ENCODE measurements at regions not wholly inside any gene's neighbourhood (a gene's known extent, or its start where the extent isn't known, plus 50 kb on each side); places are given as distances from the start of the nearest gene placed in this dataset.
"Not testable (repeated sequence)": the region's sequence is repeated elsewhere in the genome, so short reads cannot be mapped to it uniquely, and the experiment has no call there.

DNA sequence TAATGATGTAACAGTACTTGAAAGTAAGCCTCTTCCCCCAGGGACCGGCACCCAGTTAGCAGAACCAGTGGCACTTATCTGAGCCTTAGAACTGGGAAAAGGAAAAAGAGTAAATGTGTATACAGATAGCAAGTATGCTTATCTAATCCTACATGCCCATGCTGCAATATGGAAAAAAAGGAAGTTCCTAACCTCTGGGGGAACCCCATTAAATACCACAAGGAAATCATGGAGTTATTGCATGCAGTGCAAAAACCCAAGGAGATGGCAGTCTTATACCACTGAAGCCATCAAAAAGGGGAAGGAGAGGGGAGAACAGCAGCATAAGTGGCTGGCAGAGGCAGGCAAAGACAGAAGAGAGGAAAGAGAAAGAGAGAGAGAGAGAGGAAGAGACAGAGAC is 456.8 kb downstream of the PTPRC start:
- not testable (repeated sequence) for DNase-seq (ENCODE audit: low read depth in 2 of 3, low spot score in 2 of 3)

DNA sequence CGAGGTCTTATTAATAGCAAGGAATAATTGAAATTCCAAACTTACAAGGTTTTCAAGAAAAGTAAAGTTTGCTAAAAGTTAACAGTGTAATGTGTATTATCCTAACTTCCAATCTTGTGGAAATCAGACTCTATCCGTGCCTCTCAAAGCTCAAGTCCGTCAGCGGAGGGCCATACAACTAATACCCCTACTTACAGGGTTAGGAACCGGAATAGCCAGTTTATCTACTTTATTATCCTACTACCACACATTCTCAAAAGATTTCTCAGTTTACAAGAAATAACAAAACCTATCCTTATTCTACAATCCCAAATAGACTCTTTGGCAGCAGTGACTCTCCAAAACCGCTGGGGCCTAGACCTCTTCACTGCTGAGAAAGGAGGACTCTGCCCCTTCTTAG is 457.8 kb downstream of the PTPRC start:
- DNase-seq (ENCODE audit: low read depth in 2 of 3, low spot score in 2 of 3), result no peak

DNA sequence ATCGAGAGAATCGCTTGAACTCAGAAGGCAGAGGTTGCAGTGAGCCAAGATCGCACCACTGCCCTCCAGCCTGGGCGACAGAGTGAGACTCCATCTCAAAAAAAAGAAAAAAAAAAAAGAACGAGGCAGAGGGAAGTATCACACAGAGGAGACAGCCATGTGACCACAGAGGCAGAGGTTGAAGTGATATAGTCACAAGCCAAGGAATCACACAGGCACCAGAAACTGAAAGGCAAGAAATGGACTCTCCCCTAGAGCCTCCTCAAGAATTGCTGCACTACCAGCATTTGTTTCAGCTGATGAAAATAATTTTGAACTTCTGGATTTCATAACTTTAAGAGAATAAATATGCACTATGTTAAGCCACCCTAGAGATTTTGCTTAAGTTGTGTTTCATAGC is 459.6 kb downstream of the PTPRC start:
- no peak for DNase-seq (ENCODE audit: low read depth in 2 of 3, low spot score in 2 of 3)

DNA sequence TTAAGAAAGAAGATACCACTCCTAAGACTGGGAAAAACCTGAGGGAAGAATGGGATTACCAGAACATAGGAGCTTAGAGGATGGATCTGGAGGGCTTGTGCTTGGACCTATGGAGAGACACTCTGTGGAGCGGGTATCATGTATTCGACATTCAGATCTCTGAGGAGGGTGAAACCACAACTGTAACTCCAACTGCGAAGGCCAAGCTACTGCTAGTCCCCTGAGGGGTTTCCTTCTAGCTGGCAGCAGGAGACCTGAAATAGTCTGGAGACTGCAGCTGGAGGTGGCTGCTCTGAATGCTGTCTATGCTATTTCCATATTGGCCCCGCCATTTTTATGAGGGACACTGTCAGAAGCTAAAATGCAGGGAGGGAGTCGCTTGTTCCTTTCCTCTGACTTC is 462.3 kb downstream of the PTPRC start:
- DNase-seq (ENCODE audit: low read depth in 2 of 3, low spot score in 2 of 3), result no peak

DNA sequence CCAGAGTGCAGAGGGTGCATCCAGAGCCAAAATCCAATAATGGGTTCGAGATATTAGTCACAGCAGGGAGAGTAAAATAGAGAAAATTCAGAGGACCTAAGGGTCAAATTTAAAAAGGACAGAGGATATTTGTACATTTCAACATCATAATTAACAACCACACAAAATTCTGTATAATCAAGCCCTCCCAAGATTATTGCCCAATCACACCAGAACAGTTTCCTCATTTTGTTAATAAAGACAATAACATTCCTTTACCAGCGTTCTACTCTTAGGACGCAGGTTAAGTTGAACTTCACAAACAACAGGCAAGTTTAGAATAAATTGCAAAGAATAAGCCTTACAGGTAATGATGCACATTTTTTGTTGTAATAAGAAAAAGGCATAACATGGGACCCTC is 462.8 kb downstream of the PTPRC start:
- DNase-seq (ENCODE audit: low read depth in 2 of 3, low spot score in 2 of 3), result no peak

DNA sequence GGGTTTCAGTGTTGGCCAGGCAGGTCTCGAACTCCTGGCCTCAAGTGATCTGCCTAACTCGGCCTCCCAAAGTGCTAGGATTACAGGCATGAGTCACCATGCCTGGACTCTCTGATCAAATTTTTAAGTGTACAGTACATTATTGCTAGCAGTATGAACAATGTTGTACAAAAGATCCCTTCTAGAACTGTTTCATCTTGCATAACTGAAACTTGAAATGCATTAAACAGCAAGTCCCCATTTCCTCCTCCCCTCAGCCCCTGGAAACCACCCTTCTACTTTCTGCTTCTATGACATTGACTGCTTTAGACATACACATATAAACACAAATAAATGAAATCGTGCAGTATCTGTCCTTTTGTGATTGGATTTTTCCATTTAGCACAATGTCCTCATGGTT is 463.4 kb downstream of the PTPRC start:
- DNase-seq (ENCODE audit: low read depth in 2 of 3, low spot score in 2 of 3), result no peak

DNA sequence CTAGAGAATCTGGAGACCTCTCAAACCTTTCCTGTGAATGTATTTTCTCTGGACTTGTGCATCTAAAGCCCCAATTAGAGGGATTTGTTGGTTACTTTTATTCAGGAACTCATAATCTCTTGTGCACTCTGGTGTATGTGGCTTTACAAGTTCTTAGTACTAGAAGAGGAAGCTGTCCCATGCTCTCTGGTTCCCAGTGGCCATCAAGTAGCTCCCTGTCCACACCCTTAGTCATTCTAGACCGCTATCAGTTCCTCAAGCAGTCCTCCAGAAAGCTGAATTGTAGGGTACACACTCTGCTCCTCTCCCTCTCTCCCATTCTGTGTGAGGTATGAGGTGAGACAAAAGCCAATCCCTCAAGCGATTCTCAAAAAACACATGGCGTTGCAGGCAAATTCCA is 470.3 kb downstream of the PTPRC start:
- no peak for DNase-seq (ENCODE audit: low read depth in 2 of 3, low spot score in 2 of 3)

DNA sequence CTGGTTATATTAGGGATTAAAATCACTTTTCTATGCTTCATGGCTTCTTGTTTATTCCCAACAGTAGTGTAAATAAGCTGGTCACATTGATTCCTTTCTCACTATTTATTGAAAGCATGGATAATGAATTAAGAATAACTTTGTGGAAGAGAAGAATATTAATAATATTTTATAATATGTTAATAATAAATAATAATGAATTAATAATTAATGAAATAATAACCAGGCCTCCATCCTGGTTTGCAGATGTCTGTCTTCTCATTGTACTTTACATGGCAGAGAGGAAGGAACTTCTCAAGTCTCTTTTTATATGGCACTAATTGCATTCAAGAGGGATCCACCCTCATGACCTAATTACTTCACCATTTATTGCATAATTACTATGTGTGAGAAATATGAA is 473.5 kb downstream of the PTPRC start:
- DNase-seq (ENCODE audit: low read depth in 2 of 3, low spot score in 2 of 3), result no peak

DNA sequence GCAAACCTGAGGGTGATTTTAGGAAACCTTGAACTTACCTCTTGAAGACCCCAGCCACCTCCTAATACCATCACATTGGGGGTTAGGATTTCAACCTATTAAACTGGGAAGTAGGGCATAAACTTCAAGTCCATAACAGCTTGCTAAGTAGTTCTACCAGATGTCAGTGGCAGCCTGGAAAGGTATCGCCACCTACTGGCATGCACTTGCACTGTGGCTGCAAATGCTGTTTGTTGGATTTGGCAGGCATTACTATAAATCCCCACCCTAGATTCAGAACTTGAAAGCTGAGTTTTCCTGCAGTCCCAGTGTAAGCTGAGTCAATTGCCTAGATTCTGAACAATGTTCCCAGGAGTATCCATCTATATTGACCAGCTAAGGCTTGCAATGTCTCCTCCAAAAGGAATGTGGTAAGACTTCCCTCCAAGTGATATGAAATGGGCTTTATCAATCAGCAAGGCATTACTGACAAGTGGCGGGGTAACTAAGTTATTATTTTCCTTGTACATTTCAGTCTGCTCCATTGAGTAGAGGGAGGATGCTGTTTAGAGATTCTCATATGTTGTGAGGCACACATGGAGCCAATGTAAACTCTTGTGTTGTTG is 474.5 kb downstream of the PTPRC start:
- peak; percentile 10 to 22 (median 13) for DNase-seq (ENCODE audit: low read depth in 2 of 3, low spot score in 2 of 3)

DNA sequence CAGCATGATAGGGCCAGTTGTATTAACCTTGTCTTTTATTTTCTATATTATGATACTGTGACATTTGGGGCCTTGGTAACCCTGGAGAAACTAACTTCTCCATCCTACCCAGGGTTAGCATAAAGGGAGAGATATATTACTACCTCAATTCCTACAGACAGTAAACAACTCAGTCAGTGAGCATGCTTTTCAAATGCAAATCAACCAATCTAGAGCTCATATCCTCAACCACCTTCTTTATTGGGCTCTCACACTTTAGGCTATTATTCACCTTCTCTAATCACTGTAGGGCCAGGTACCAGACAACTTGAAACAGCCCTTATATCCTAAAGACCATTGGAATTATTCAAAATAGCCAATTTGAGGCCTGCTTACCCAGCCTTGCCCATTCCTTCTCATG is 477.6 kb downstream of the PTPRC start:
- DNase-seq (ENCODE audit: low read depth in 2 of 3, low spot score in 2 of 3), result no peak

DNA sequence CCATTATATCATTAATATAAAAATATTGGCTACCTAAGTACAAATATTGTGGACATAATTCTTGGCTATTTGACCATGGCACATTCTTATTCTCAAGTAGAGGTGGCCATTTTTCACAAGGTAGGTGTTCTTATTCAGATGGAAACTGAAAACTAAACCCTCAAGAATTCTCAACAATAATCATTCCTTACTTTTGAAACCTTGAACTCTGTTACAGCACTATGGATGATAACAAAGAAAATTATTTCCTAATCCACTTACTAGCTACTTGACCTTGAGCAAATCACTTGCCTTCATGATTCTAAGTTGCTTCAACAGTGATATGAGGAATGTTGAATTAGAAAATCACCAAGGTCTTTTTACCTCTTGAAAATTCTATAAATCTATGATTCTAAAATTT is 482.2 kb downstream of the PTPRC start:
- no peak for DNase-seq (ENCODE audit: low read depth in 2 of 3, low spot score in 2 of 3)

DNA sequence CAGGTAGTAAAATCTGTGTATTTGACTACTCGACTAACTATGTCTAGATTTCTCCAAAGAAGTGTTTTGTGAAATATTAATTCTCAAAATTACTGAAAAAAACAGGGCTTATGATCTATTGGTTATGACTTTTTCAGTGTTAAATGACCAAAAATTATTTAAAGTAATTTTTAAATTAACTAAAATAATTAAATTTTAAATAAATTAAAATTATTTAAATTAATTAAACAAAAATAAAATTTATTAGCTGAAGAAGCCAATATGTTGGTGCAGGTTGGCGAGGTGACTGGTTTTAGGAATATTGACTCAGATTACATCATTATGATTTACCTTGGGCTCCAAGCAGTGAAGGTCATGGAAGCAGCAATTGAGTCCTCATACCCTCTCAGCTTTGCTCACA is 483.2 kb downstream of the PTPRC start:
- no peak for DNase-seq (ENCODE audit: low read depth in 2 of 3, low spot score in 2 of 3)

DNA sequence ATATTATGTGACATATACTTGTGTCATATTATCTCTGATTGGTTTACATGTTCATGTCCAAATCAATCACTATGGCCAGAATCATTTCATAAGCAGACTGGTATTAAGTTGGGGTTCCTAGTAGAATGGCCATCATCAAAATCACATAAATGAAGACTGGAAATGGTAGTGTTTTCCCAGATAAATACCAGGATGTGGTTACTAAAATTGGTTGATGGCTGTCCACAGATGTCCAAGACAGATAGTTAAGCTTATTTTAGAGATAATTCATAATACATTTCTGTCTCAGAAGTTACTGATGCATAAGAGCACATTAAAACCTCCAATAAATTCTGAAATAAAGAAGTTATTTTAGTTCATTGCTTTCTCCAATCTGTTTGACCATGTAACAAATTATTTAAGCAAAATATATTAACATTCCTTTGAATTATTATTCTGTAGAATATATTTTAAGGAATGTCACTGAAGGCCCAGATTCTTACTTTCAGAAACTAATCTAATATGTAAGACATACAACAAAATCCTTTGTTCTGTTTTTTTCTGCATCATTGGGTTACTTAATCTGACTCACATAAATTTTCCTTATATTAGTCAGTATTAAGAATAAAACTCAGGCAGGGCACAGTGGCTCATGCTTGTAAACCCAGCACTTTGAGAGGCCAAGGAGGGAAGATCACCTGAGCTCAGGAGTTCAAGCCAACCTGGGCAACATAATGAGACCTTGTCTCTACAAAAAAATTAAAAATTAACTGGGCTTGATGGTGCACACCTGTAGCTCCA is 483.9 kb downstream of the PTPRC start:
- no peak for DNase-seq (ENCODE audit: low read depth in 2 of 3, low spot score in 2 of 3)

DNA sequence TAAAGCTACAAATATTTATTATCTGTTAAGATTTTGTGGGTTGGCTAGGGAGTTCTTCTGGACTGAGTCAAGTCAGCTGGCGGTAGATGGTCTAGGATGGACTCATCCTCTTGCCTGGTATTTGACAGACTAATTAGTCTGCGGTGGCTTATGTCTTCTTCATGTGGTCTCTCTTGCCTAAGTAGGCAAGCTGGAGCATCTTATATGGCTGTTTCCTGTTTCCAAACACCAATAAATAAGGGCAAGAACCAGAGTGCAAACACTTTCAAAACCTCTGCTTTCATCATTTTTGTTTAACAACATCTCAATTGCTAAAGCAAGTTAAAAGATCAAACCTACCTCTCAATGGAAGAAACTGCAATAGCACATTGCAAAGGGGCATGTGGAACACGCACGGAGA is 484.8 kb downstream of the PTPRC start:
- no peak for DNase-seq (ENCODE audit: low read depth in 2 of 3, low spot score in 2 of 3)

DNA sequence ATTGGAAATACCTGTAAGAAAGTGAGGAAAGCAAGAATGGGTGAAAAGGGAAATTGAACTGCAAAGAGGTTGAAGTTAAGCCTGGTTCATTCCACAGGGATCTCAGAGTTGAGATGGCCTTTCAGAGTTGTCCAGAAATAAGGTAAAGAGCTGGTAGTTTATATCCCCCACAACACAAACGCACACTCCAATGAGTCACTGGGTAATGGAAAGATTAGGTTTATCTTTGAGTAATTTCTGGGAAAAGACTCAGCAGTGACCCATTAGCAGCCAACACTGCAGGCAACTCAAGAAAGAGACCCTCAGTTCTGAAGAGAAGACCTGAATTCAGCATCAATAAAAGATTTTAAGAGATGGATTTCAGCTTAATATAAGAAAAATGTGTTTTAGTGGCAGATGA is 485.5 kb downstream of the PTPRC start:
- DNase-seq (ENCODE audit: low read depth in 2 of 3, low spot score in 2 of 3), result no peak

DNA sequence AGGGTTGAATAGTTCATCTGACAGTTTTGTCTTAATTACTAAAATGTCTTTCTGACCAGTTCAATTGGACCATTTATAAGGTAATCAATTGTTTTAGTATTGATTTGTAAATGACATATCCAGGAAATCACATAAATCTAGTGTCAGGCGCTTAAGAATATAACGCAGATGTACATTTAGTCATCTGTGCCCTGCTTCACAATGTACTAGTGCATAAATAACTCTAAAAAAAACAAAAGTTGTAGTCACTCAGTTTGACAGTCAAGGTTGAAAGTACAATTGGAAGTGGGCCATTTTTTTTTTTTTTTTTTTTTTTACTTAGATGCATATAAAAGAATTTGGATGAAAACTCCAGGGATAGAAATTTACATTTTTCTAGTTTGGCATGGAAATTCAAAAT is 490.4 kb downstream of the PTPRC start:
- DNase-seq (ENCODE audit: low read depth in 2 of 3, low spot score in 2 of 3), result no peak

DNA sequence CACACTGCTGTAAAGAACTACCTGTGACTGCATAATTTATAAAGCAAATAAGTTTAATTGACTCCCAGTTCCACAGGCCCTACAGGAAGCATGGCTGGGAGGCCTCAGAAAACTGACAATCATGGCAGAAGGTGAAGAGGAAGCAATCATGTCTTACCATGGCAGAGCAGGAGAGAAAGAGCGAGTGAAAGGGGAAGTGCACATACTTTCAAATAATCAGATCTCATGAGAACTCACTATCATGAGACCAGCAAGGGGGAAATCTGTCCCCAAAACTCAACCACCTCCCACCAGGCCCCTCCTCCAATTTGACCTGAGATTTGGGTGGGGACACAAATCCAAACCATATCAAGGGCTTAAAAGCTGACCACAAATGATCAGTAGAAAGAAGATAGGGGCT is 493.2 kb downstream of the PTPRC start:
- no peak for DNase-seq (ENCODE audit: low read depth in 2 of 3, low spot score in 2 of 3)

DNA sequence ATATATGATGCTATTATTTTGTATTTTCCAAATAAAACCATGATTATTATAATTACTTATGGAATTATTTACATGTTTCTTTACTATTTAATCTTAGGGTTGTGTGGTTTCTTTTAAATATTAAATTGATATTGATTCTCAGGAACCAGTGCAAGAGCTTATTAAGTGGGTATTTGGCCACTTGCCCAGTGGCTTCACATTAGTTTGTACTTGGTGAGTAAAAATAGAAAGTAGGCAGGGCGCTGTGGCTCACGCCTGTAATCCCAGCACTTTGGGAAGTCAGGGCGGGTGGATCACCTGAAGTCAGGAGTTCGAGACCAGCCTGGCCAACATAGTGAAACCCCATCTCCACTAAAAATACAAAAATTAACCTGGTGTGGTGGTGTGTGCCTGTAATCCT is 497.1 kb downstream of the PTPRC start:
- DNase-seq (ENCODE audit: low read depth in 2 of 3, low spot score in 2 of 3), result no peak

DNA sequence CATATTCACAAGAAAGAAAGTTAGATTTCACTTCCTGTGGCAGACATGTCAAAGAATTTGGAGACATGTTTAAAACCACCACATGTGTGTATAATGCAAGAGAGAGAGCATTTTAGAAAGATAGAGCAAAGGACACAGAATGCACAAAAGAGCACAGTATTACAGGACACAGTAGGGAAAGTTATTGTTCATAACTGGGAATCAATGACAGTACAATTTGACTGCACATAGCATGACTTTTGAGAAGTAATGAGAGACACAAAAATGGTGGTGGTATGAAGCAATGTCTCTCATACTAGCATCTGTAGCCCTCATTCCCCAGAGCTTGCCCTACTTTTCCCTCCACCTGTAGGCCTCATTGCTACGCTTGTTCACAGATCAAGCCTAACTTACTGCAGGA is 499.2 kb downstream of the PTPRC start:
- DNase-seq (ENCODE audit: low read depth in 2 of 3, low spot score in 2 of 3), result no peak

DNA sequence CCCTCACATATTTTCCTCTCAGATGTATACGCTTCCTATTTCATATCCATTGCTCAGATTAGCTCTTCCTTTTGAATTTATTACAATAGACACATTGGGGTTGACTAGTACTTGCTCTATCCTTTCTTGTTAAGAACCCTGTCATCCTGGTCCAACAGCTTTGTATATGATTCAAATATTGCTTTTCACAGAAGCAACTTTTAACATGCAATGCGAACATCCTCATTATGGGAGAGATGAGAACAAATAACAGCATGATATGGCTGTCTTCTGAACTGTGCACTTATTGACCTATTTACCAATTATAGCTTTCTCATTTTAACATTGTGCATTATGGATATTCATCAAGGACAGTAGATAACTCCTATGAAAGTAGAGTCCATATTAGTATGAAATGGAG is 510.8 kb downstream of the PTPRC start:
- DNase-seq (ENCODE audit: low read depth in 2 of 3, low spot score in 2 of 3), result no peak

DNA sequence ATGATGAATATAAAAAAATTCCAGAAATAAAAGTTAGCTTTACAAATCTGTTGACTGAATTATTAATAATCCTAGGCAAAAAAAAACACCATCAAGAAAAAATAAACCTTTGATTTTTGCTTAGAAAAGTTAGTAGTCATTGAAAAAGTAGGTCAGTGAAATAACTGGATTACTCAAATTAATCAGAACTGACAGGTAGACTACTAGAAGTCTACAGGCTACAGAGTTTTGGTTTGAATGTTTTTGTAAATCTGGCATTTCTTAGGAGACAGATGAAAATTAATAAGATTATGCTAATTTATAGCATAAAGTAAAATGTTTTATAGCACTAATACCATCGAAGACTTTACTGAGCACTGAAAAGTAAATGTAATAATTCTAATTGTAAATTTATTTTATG is 511.9 kb downstream of the PTPRC start:
- DNase-seq (ENCODE audit: low read depth in 2 of 3, low spot score in 2 of 3), result no peak

DNA sequence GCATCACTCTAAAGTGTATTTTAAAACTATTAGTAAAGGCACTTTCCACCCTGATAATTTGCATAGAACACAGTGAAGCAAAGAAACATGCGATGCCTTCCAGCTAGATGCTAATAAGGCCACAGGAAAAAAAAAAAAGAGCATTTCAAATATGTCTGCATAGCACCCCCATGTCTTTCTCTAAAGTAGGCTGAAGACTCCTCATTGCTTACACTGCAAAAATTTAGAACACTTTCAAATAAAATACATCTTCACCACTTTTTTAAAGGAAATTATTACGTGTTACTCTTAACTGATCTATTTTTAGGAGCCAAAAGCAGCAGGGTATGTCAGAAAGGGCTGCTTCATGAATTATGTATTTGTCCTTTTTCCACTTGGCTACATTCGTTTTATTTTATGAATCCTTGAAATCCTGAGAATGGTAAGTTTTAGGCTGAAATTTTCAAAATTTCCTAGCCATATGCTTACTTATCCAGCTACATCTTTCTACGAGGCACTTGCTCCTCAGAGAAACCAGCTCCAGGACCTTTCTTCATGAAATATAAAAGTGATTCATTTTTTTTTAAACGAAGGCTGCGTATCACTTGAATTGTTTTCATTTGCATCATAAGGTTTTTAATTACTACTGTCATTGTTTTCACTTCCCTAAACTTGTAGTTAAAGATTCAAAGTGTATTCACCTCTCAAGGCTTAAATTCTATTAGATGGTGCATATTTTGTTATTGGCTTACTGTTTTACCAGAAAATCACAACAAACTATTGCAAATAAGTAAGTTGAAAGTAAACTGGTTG is 513.0 kb downstream of the PTPRC start:
- no peak for DNase-seq (ENCODE audit: low read depth in 2 of 3, low spot score in 2 of 3)

Data from activated CD8-positive, alpha-beta memory T cell treated with anti-CD3 and anti-CD28 coated beads for 48 hours (primary cell).